Right lobe of liver (tissue), 4 donors: ENCODE measurements at regions not wholly inside any gene's neighbourhood (a gene's known extent, or its start where the extent isn't known, plus 50 kb on each side); places are given as distances from the start of the nearest gene placed in this dataset.

Experiments
- POLR2A ChIP-seq: fragments of 450-650 bp; IDR thresholded peaks from one replicate; pipeline ENCODE4 v1.6.1; 2017; ENCODE audit warnings: antibody characterized with exemption, mild to moderate bottlenecking
- TF ChIP-seq, protein P1 (sequence below), 4 donors: fragments of 200-600 bp in 3 of 4; fragments of 450-650 bp in 1 of 4; IDR thresholded peaks; one replicate each; pipeline versions ENCODE4 v1.5.1 to v1.8.0; 2016 to 2022; ENCODE audit warnings: antibody characterized with exemption in 4 of 4, mild to moderate bottlenecking in 2 of 4
- donor health status: DM: no; HTN: no; CAD: no.
- donor health status: DM: no; HTN: no; CAD: no.
- donor health status: DM: no; HTN: yes; CAD: no.

DNA sequence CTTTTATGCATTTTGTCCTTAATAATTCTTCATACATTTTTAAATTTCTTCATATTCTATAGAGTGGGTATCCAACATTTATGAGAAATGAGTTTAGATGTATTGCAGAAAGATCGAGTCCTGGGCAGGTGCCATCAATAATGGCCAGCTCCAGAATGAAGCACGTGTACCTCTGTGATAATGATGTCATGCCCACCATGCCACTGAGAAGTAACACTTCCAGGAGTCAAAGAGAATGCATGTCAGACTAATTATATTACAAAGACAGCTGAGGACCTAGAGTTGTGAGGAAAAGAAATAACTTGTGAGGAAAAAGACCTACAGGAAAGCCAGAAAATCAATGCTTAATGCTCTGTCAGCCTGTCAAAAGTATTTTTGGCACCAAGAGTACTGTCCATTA lies 157.4 kb upstream of the P2RY1 start:
- TF ChIP-seq, protein P1, sequence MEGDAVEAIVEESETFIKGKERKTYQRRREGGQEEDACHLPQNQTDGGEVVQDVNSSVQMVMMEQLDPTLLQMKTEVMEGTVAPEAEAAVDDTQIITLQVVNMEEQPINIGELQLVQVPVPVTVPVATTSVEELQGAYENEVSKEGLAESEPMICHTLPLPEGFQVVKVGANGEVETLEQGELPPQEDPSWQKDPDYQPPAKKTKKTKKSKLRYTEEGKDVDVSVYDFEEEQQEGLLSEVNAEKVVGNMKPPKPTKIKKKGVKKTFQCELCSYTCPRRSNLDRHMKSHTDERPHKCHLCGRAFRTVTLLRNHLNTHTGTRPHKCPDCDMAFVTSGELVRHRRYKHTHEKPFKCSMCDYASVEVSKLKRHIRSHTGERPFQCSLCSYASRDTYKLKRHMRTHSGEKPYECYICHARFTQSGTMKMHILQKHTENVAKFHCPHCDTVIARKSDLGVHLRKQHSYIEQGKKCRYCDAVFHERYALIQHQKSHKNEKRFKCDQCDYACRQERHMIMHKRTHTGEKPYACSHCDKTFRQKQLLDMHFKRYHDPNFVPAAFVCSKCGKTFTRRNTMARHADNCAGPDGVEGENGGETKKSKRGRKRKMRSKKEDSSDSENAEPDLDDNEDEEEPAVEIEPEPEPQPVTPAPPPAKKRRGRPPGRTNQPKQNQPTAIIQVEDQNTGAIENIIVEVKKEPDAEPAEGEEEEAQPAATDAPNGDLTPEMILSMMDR (IDR thresholded peaks at IDR 0.05), result no peak
- no peak for TF ChIP-seq POLR2A
